ENCODE measurements at regions not wholly inside any gene's neighbourhood (a gene's known extent, or its start where the extent isn't known, plus 50 kb on each side); places are given as distances from the start of the nearest gene placed in this dataset.

DNA sequence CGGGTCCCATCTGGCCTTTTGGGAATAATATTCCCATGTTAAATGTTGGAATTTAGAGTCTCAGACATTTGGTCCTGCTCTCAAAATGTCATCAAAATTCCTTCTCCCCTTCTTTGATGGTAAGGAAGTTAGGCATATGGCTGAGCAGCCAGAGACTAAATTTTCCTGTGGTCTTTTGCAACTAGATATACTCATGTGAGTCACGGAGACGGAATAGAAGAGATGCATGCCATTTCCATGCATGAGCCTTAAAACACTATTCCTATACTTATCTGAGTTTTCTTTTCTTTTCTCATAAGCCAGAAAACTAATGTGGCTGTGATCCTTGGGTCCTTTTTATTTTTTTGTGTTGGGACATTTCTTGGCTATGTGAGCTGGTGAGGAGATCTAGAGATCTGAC, 105.3 kb downstream of the NR2F2 start:
- no peak for DNase-seq (ENCODE audit: low read depth in 2 of 2)
- TF ChIP-seq, protein P1, sequence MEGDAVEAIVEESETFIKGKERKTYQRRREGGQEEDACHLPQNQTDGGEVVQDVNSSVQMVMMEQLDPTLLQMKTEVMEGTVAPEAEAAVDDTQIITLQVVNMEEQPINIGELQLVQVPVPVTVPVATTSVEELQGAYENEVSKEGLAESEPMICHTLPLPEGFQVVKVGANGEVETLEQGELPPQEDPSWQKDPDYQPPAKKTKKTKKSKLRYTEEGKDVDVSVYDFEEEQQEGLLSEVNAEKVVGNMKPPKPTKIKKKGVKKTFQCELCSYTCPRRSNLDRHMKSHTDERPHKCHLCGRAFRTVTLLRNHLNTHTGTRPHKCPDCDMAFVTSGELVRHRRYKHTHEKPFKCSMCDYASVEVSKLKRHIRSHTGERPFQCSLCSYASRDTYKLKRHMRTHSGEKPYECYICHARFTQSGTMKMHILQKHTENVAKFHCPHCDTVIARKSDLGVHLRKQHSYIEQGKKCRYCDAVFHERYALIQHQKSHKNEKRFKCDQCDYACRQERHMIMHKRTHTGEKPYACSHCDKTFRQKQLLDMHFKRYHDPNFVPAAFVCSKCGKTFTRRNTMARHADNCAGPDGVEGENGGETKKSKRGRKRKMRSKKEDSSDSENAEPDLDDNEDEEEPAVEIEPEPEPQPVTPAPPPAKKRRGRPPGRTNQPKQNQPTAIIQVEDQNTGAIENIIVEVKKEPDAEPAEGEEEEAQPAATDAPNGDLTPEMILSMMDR (IDR thresholded peaks at IDR 0.05; ENCODE audit: low read depth, low read length) = no peak
- H3K4me3 ChIP-seq (replicated peaks in 1 of 2; ENCODE audit: low read depth in 2 of 2, low read length in 2 of 2) = no peak overlapping the region

DNA sequence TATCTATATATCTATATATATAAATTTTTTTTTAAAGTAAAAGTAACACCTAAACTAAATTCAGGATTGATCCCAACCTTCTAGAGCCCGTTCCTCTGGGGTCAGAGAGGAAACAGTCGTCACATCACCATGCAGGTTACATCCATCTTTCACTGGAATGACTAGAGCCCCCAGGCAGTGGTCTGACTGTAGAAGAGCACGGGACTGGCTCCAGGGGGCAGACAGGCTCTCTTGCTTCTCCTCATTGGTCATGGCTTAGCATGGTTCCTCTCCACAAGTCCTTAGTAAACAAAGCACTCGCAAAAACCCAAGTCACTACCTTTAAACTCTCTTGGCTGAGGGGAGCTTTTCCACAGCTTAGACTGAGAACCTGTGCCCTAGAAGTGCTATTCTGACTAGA, 110.5 kb downstream of the NR2F2 start:
- DNase-seq (ENCODE audit: low read depth in 2 of 2) = no peak
- H3K4me3 ChIP-seq (replicated peaks in 1 of 2; ENCODE audit: low read depth in 2 of 2, low read length in 2 of 2) = no peak overlapping the region
- TF ChIP-seq, protein P1 (IDR thresholded peaks at IDR 0.05; ENCODE audit: low read depth, low read length) = no peak

DNA sequence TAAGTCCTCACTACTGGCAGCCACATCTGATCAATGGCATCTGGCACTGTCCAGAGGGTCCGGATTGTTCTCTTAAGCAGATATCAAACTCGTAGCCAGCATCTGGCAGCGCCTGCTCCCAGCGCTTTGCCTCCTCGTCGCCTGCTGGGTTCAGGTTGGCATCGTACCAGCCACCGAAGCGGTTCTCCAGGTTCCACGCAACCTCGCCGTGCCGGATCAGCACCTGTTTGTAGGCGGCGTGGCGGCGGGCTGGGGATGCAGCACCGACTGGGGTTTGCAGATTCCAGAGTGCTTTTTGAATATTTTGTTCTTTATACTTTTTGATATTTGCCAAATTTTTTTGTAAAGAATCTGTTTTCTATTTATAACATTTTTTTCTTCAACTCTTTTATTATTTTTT, 111.6 kb downstream of the NR2F2 start:
- no peak overlapping the region for H3K4me3 ChIP-seq (replicated peaks in 1 of 2; ENCODE audit: low read depth in 2 of 2, low read length in 2 of 2)
- DNase-seq (ENCODE audit: low read depth in 2 of 2) = no peak
- TF ChIP-seq, protein P1 (IDR thresholded peaks at IDR 0.05; ENCODE audit: low read depth, low read length) = no peak

DNA sequence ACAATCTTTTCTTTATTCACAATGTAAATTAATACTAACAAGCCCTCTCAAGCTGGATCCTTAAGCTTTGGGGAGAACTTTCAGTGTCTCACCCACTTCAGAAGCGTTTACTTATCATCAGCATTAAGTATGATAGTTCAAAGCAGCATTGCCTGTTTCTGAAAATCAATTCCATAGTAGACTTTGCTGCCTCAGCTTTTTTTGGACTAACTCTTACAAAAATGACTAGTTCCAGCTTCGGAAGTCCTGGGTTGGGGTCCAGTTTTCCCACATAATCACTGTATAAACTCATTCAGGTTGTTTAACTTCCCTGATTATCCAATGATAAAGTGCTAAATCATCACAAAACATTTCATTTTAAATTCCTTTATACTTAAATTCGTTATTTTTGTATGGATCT, 114.4 kb downstream of the NR2F2 start:
- DNase-seq (ENCODE audit: low read depth in 2 of 2) = no peak
- H3K4me3 ChIP-seq (replicated peaks in 1 of 2; ENCODE audit: low read depth in 2 of 2, low read length in 2 of 2) = no peak overlapping the region
- TF ChIP-seq, protein P1 (IDR thresholded peaks at IDR 0.05; ENCODE audit: low read depth, low read length) = no peak

DNA sequence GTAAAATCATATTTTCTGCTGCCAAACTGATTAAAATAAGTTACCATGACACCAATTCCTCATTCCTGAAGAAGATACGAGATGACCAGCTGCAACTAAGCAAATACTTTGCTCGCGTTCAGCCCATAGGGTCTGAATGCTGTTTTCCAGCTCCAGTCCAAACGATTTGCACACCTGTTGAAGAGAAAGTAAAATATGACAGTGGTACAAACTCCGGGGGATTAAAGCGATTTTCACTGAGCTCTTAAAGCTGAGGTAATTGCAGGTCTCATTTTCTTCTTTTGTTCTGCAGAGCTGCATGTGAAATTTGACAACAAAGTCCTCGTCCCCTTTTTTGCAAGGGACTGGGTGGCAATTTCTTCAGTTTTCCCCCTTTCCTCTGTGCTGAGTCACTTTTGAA, 118.4 kb downstream of the NR2F2 start:
- DNase-seq (ENCODE audit: low read depth in 2 of 2) = no peak
- TF ChIP-seq, protein P1 (IDR thresholded peaks at IDR 0.05; ENCODE audit: low read depth, low read length) = no peak
- no peak overlapping the region for H3K4me3 ChIP-seq (replicated peaks in 1 of 2; ENCODE audit: low read depth in 2 of 2, low read length in 2 of 2)

DNA sequence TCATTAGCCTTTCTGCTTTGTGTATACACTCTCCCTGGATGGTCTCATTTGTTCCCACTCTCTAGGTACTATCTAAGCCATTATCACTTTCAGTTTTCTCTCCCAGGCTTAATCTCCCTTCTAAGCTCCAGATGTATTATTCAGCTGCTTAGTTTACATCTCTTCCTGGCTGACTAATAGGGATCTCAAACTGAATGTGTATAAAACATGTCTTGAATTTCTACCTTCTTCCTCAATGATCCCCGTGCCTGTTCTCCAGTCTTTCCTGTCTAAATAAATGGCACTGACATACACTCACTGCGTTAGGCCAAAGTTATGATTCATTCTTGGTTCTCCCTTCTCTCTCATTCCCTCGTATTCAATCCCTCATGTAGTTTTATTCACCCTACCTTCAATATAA, 127.3 kb downstream of the NR2F2 start:
- no peak overlapping the region for H3K4me3 ChIP-seq (replicated peaks in 1 of 2; ENCODE audit: low read depth in 2 of 2, low read length in 2 of 2)
- DNase-seq (ENCODE audit: low read depth in 2 of 2) = no peak
- TF ChIP-seq, protein P1 (IDR thresholded peaks at IDR 0.05; ENCODE audit: low read depth, low read length) = no peak

DNA sequence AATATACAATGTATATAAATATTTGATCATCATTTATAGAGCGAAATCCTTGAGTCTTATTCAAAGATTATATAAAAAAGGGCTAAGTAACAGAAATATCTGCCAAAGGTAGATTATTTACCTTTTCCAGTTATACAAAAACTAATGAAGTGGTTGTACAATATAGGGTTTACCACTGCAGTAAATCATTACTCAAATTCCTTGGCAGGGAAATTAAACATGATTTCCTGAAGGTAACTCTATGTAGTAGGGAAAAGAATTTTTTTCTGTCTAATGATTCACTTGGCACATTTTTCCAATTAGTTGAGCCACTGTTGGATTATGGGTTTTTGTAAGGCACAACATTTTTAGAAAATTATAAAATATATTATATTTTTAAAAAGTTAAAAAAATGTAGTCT, 129.6 kb downstream of the NR2F2 start:
- no peak for DNase-seq (ENCODE audit: low read depth in 2 of 2)
- TF ChIP-seq, protein P1 (IDR thresholded peaks at IDR 0.05; ENCODE audit: low read depth, low read length) = no peak
- H3K4me3 ChIP-seq (replicated peaks in 1 of 2; ENCODE audit: low read depth in 2 of 2, low read length in 2 of 2) = no peak overlapping the region

All from cardiac fibroblast (primary cell).